Panc1 (cell line): ENCODE measurements at regions not wholly inside any gene's neighbourhood (a gene's known extent, or its start where the extent isn't known, plus 50 kb on each side); places are given as distances from the start of the nearest gene placed in this dataset.
"Not testable (repeated sequence)": the region's sequence is repeated elsewhere in the genome, so short reads cannot be mapped to it uniquely, and the experiment has no call there.

Experiments
- CTCF ChIP-seq: fragments of 450-650 bp; IDR thresholded peaks from 2 replicates; pipeline ENCODE4 v1.5.1; 2017; ENCODE audit warnings: mild to moderate bottlenecking
- POLR2AphosphoS5 ChIP-seq: IDR thresholded peaks from 2 replicates; pipeline ENCODE4 v1.6.1; 2012; ENCODE audit warnings: mild to moderate bottlenecking, low read depth, low read length, moderate library complexity
- REST ChIP-seq, 2 experiments: IDR thresholded peaks; 2 replicates each; pipeline ENCODE4 v1.6.1; 2011 to 2012; ENCODE audit warnings: low read depth in 2 of 2, control low read depth in 1 of 2, low read length in 1 of 2, mild to moderate bottlenecking in 1 of 2, moderate library complexity in 1 of 2; ENCODE audit not compliant: insufficient read depth in 1 of 2

GRCh38 chr1:115147928-115148327, 58.6 kb upstream of the TSPAN2 start:
- TF ChIP-seq CTCF; REST (IDR thresholded peaks at IDR 0.05; ENCODE audit: insufficient read depth in 1 of 2, low read depth in 2 of 2, low read length in 1 of 2); POLR2AphosphoS5: not testable (repeated sequence)
